ENCODE measurements at regions not wholly inside any gene's neighbourhood (a gene's known extent, or its start where the extent isn't known, plus 50 kb on each side); places are given as distances from the start of the nearest gene placed in this dataset.
"Not testable (repeated sequence)": the region's sequence is repeated elsewhere in the genome, so short reads cannot be mapped to it uniquely, and the experiment has no call there.

DNA sequence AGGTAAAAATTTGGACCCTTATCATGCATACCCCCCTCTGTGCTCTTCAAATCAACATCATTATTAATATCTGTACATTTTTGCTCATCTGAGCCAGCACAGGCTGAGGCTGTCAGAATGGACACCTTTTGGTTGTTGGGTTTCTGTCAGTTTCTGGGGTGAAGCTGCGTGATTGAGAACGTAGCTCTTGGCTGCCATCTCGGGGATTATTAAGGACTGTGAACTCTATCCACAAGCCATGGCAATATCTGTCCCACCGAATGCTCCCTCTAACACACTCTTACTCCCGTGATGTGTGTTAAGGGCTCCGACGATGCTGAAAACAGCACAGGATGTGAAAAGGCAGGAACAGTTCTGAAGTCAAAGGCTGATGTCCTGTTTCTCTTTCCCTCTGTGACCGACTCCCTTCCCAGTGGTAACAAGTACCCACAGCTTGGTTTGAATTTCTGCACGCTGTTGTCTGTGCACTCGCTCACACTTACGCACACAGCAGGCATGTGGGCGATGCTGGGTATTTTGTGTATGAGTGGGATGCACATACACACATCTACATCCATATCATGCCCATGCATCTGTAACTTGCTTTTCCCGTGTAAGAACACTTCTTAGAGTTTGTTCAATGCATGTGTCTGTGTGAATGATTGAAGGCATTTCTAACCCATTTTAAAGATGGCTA lies 405.6 kb downstream of the TMEM121 start:
- no peak for DNase-seq (ENCODE audit: low read depth)

DNA sequence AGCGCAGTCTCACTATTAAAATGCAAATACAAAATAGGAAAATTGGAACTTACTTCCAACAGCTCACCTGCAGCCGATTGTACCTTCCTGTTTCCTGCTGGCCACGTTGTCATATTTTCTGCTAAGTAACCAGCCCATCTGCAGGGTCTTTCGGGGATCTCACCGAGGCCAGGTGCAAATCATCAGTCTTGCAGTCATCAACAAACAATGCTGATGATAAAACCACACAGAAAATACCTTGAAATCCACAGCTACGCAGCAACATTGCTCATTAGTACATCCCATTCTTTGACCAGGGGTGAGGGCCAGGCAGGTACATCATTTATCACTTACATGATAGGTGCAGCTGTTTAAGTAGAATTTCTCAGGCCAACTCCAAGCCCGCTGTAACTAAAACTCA lies 406.9 kb downstream of the TMEM121 start:
- no peak for DNase-seq (ENCODE audit: low read depth)

DNA sequence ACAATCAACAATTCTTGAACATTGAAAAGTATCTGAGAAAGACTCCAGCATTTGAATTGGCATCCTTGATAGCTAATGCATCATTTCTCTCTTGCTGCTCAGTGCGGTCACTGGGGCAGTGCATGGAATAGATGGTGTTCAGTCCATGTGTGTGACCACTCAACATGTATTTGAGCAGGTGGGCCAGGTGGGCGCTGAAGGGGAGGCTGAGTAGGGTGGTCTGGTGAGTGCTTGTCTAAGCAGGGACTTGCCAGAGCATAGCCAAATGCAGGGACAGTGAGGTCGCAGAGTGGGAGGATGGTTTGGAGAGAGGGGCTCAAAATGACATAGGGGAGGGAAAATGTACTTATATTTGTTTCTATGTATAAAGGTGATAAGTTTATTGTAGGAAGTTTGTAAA lies 409.0 kb downstream of the TMEM121 start:
- DNase-seq (ENCODE audit: low read depth) = no peak

DNA sequence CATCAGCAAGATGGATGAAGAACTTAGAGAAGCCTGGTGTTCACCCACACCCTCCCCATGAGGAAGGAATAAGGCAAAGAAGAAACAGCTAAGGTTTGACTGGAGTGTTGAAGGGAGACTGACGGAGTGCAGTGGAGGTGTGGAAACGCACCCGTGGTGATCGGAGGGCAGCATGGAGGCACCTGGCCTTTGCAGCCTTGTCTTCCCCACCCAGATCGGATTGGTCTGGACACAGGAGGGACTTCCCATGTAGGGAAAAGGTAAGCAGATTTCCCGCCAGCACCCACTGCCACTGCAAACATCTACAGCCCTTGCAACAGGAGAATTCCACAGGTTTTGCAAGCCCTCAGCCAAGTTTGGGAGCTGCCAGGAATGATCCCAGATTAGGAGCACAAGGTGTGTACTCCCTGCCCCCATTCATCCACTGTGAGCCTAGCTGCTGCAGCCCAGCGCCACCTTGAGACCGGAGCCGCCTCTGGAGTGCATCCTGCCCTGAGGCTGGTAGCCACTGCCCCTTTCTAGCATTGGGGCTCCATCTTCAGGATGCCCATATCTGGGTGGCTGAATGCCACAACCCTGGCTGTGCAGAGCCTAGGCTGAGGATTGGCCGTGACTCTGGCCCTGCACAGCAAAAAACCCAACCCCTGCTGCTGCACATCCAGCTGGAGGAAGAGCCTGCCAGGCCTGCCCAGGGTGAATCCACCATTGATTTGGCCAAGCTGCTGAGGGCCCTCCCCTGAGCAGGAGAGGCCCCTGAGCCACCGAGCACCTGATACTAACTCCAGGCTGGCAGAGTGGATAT lies 411.1 kb downstream of the TMEM121 start:
- no peak for DNase-seq (ENCODE audit: low read depth)

DNA sequence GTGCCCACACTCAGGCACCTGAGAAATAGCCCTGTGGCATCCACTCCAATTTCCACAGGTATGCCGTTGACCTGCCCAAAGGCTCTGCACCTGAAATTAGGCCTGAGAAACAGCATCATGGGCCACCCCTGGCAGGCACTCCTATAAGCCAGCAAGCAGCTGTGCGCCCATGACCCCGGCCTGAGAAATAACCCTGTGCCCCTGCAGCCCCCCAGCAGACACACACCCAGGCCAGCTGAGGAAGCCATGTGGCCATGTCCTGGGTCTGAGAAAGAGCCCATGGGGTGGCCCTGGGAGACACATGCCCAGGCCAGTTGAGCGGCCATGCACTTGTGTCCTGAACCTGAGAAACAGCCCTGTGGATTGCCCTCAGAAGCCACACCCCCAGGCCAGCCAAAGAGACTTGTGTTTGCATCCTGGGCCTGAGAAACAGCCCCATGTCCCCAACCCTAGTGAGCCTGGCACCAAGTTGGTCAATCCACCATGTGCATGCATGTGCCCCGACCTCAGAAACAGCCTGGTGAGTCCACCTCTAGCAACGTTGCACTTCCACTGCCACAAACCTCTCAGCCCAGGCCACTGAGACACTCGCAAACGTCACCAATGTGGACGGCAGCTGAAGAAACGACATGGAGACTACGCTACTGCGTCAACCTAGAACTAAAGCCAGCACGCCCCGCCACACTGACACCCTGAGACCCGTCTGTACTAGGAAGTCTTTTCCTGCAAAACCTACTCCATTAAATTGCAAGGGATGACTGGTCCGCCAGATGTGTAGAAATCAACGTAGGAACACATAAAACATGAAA lies 411.9 kb downstream of the TMEM121 start:
- no peak for DNase-seq (ENCODE audit: low read depth)

DNA sequence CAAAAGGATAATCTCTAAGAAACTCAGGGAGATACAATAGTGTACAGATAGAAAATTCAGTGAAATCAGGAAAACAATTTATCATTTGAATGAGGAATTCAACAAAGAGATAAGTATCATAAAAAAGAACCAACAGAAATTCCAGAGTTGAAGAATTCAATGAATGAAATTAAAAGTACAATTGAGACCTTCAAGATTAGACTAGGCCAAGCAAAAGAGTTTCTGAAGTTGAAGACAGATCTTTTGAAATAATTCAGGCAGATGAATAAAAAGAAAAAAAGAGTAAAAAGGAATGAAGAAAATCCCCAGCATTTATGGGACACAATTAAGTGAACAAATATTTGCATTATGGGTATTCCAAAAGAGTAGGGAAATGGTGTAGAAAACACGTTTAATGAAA lies 412.6 kb downstream of the TMEM121 start:
- no peak for DNase-seq (ENCODE audit: low read depth)

DNA sequence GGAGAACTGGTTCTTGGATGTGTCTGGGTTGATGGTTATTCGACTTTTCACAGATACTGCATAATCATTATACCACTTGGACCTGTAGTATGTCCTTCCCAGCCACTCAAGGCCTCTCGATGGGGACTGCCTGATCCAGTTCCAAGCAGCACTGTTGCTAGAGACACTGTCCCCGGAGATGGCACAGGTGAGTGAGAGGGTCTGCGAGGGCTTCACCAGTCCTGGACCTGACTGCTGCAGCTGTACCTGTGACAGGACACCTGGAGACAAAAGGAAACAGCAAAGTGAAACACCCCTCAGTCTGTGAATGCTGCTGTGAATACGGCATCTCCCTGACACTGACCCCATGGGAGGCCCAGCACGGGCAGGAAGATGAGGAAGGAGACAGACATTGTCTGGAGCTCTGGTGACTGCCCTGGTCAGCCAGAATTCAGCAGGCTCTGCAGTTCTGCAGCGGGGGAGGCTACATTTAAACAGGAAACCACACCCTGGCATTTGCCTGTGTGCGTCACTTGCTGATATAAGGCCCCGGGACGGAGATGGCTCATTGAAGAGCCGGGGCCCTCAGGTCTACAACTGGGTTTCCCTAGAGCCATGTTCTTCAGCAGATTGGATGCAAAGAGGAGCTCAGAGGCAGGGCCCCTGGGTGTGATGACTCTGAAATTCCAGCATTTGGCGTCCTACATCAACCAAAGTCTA lies 413.6 kb downstream of the TMEM121 start:
- no peak for DNase-seq (ENCODE audit: low read depth)

DNA sequence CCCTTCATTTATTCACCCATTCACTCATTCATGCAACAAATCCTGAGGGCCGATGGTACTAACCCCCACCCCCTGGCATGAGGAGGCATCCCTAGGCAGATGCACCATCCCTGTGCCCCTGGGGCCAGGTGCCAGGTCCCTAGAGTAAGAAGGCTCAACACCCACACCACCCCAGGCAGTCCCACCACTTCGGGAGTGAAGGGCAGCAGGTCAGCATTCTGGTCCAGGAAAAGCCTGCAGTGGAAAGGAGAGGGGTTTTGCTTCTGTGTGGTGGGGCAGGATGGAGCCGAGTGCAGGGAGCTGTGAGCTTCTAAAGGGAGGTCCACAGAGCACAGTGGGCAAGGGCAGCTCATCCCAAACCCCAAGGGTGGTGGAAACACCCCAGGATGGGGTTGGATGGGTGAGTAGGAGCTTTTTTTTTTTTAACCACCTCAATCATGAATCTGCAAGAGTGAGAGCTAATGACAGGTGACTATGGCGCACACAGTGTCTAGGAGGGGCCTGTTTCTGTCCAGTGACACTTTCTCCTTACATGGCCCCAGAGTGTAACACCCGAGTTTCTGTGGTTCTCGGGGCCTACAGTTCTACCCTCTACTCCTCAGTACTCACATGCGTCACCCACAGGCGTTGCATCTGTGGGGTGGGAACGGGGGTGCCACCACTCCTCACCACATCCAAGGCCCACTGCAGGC lies 414.3 kb downstream of the TMEM121 start:
- no peak for DNase-seq (ENCODE audit: low read depth)

DNA sequence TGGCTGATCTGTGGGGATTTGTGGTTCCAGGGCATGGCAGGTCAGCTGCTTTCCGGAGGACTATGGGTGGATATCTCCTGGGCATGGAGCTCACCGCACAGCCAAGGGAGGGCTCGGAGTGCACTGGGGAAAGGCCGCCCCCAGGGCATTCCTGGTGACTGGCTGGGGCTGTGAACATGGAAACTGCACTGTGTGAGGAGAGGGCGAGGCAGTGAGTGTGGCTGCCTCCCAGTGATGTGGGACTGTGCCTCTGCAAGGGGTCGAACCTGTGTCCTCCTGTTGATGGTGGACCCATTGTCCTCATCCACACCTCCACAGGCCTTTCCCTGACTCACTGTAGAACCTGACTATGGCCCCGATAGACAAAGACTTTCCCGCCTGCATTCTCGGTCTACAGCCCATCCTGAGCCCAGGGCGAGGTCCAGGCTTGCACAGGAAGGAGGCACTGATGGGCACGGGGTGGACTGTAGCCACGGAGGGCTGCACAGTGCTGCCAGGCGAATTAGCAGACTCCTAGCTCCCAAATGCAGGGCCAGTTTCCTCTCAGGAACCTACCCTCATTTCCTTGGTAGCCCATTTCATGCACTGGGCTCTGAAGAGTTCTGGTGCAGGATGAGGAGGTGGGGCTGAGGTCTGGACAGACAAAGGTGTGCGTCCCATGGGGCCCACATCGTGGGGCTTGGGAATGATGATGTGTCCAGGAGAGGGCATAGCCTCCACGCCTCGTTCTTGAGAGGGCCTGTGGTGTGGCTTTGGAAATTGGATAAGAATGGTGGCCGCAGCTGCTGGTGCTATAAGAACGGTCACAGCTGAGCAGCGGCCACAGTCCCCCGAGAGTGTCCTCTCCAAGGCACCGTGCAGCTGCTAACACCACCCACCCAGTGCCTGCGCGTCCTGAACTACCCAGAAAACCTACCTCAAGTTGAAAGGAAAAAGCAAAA lies 415.1 kb downstream of the TMEM121 start:
- no peak for DNase-seq (ENCODE audit: low read depth)

DNA sequence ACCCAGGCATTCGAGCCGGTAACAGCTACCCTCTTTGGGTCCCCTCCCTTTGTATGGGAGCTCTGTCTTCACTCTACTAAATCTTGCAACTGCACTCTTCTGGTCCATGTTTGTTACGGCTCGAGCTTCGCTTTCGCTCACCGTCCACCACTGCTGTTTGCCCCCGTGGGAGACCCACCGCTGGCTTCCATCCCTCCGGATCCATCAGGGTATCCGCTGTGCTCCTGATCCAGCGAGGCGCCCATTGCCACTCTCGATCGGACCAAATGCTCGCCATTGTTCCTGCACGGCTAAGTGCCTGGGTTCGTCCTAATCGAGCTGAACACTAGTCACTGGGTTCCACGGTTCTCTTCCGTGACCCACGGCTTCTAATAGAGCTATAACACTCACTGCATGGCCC lies 416.3 kb downstream of the TMEM121 start:
- not testable (repeated sequence) for DNase-seq (ENCODE audit: low read depth)

DNA sequence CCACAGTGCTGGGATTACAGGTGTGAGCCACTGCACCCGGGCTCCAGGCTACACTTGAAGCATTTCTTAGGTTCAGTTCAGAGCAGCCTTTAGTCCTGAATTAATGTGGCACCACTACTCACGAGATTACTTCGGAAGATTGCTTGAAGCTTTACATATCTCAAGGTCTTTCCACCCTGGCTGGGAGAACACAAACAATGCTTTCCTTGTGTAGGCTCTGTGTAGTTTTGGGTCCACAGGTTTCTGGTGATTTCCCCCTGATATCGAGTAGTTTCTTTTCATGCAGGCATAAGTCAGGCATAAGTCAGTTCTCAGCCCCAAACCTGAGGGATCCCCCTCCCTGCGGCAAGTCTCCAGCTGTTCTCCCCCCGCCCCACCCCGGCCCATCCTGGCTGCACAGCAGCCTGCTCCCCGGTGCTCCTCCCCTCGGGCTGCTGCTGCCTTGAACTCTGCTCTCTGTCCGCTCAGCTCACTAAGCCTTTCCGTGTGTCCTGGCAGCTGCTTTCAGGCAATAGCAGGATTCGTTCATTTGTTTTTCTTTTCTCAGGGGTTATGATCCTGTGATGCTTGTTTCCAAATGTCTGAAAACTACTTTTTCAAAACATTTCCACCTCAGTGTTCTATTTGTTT lies 417.7 kb downstream of the TMEM121 start:
- DNase-seq (ENCODE audit: low read depth) = no peak

DNA sequence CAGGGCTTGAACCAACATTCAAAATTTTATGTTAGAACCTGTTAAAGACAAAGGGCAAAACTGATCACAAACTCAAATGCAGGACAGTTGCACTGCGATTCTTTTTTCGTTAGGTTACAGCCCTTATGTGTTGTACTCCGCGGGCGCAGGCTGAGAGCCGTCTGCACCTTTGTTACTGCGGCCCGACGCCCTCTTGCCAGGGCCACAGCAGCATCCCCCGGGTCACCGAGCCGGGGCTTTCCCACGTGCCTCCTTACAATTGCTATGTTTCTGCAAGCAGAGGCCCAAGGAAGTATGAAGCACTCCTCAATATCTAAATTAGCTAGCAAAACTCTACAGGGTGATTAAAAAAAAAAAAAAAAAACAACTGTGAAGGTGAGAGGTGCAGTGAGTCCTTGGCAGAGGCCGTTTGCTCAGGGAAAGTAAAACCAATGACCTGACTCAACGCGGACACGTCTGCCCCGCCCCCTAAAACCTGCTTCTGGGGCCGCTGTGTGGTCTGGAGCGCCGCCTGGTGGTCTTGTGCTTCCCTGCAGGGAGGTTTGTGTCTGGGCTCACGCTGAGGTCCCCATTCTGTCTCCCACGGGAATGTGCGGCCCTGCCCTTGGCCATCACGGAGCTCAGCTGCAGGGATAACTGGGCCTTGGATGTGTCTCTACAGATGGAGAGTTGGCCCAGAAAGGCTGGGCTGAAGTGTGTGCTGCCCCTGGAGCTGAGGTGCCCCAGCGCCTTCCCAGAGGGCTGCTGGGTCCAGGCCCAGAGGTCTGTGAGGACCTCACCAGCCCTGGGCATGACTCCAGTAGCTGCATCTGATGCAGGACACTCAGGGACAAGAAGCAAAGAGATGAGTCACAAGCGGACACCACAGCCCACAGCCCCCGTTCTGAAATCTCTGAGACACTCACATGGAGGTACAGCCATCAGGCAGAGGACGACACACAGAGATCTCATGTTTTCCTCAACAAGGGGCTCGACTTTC lies 418.5 kb downstream of the TMEM121 start:
- DNase-seq (ENCODE audit: low read depth) = peak; percentile 2

DNA sequence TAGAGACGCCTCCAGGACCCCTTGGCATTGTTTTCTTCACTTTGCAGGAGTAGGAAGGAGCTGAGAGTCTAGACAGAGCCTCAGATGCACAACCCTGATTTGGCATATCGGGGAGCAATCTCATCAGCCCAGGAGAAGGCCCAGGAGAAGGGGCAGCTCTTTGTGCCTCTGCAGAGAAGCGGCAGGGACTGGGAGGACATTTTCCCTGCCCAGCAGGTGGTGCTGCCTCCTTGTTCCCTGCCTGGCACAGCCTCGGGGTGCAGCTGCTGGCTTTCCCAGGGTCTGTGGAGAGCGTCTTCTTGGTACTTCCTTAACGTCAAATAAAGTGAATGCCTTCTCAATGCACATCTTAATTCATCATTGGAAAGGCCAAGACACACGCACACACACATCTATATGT lies 419.5 kb downstream of the TMEM121 start:
- no peak for DNase-seq (ENCODE audit: low read depth)

DNA sequence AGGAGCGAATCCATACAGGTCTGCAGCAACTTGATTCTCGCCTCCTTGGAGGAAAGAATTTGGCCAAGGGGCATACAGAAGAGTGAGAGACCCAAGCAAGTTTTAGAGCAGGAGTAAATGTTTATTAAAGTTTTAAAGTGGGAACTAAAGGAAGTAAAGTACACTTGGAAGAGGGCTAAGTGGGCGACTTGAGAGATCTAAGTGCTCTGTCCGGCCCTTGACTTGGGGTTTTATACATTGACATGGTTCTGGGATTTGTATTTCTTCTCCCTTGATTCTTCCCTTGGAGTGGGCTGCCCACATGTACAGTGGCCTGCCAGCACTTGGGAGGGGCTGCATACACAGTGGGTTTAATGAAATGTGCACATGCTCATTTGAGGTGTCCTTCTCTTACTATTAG lies 421.2 kb downstream of the TMEM121 start:
- DNase-seq (ENCODE audit: low read depth) = no peak

DNA sequence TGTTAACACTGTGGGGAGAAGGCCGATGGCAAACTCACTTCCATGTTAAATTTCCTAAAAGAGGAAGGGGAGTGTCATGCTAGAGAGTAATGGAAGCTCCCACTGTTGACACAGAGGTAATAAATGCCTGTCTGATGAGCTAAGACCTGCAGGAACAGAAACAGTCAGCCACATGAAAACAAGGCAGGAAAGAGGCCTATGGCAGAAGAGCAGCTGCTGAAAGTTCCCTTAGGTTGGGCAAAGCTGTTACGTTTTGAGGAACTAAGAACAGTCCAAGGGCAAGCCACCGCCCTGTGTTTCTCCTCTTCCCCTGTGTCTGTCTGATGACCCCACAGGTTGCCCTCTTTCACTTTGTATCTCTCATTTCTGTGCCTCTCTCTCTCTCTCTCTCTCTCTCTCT lies 422.6 kb downstream of the TMEM121 start:
- not testable (repeated sequence) for DNase-seq (ENCODE audit: low read depth)

DNA sequence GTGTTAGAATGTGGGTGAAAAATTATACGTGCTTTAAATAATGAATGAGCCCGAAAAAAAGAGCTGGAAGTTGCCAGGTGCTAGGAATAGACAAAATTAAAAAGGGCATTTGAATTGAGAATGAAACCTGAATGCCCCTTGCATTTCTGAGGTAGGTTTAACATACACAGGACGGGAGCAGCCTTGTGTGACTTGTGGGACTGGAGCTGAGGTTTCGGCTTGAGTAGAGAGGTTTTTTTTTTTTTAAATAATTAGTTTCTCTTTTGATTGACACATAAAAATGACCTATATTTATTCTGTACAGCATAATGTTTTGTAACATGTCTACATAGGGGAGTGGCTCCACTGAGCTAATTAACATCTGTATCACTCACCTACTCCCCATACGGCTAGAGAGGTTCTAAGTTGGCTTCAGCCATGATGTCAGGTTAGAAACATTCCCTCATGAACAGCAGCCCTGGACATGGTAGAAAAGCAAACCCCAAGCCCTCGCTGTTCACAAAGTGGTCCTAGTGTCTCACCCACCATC lies 424.0 kb downstream of the TMEM121 start:
- DNase-seq (ENCODE audit: low read depth) = not testable (repeated sequence)

DNA sequence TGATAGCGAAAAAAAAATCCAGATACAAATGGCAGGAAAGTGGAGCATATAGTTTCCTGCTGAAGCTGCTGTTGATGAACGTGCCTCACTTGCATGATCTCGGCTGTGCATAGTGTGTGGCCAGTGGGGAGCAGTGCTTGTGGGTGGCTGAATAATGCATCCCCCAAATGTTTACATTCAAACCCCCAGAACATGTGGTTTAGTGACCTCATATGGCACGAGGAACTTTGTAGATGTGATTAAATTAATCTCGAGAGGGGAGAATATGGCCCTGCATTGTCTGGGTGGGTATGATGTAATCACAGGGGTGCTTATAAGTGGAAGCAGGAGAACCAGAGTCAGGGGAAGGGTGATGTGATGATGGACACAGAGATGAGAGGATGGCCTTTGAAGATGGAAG lies 425.0 kb downstream of the TMEM121 start:
- no peak for DNase-seq (ENCODE audit: low read depth)

DNA sequence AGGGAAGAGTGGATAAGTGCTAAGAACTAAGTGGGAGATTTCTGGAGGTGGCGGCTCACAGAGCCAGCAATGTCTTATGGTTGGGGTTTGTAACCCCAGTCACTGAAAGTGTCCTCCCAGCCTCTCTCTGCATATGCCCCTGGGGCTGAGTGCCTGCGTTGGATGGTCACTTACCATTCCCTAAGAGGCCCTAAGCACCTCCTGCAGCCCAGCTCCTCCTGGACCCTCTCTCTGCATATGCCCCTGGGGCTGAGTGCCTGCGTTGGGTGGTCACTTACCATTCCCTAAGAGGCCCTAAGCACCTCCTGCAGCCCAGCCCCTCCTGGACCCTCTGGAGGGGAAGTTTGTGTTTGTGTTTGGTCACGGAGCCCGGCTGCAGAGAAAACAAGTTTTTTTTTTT lies 425.8 kb downstream of the TMEM121 start:
- no peak for DNase-seq (ENCODE audit: low read depth)

DNA sequence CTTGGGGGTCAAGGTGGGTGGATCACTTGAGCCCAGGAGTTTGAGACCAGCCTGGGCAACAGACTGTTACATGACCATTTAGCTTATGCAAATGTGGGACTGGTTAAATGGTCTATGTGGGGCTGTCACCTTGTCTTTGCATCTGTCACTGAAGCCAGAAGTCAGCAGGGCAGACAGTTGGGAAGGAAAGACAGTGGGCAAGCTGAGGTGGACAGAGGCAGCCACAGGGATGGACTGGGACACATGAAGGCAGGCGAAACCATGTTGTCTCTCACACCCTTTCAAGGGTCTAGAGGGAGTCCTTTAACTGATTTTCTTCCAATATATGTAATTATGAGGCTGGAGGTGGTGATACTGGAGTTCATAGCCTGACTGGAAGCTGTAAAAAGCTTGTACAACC lies 426.4 kb downstream of the TMEM121 start:
- DNase-seq (ENCODE audit: low read depth) = no peak
